GM21786 (cell line): ENCODE measurements at regions not wholly inside any gene's neighbourhood (a gene's known extent, or its start where the extent isn't known, plus 50 kb on each side); places are given as distances from the start of the nearest gene placed in this dataset.
"Not testable (repeated sequence)": the region's sequence is repeated elsewhere in the genome, so short reads cannot be mapped to it uniquely, and the experiment has no call there.

Experiments
- ATAC-seq: cut with Tn5 transposase; IDR thresholded peaks from one replicate; pipeline ENCODE4 v1.9.1; 2021; ENCODE audit not compliant: unreplicated experiment

GRCh38 chr9:62798884-62799850 is 1609.3 kb downstream of the SPATA31A7 start:
- not testable (repeated sequence) for ATAC-seq

- ATAC-seq = peak; percentile 15
Measured at GRCh38 chr9:62799851-62800371, 1610.1 kb downstream of the SPATA31A7 start.

- ATAC-seq = peak; percentile 22
Measured at GRCh38 chr9:62800451-62801371, 1610.9 kb downstream of the SPATA31A7 start.

- ATAC-seq = not testable (repeated sequence)
Measured at GRCh38 chr9:62801372-62801811, 1611.6 kb downstream of the SPATA31A7 start.

- ATAC-seq = peak; percentile 98
Measured at GRCh38 chr9:62801961-62802718, 1612.3 kb downstream of the SPATA31A7 start.

- not testable (repeated sequence) for ATAC-seq
Measured at GRCh38 chr9:62802719-62803079, 1612.9 kb downstream of the SPATA31A7 start.

GRCh38 chr9:62803099-62803498 is 1613.3 kb downstream of the SPATA31A7 start:
- ATAC-seq = not testable (repeated sequence)

- not testable (repeated sequence) for ATAC-seq
Measured at GRCh38 chr9:62804314-62804713, 1614.5 kb downstream of the SPATA31A7 start.

GRCh38 chr9:62807424-62807823 is 1617.6 kb downstream of the SPATA31A7 start:
- ATAC-seq = not testable (repeated sequence)

- ATAC-seq = not testable (repeated sequence)
Measured at GRCh38 chr9:62808081-62808480, 1618.2 kb downstream of the SPATA31A7 start.

GRCh38 chr9:62810318-62810717 is 1620.5 kb downstream of the SPATA31A7 start:
- ATAC-seq = not testable (repeated sequence)

- ATAC-seq = not testable (repeated sequence)
Measured at GRCh38 chr9:62810811-62811315, 1621.0 kb downstream of the SPATA31A7 start.

- ATAC-seq = not testable (repeated sequence)
Measured at GRCh38 chr9:62815436-62815835, 1625.6 kb downstream of the SPATA31A7 start.

GRCh38 chr9:62816331-62816730 is 1626.5 kb downstream of the SPATA31A7 start:
- ATAC-seq = not testable (repeated sequence)

- not testable (repeated sequence) for ATAC-seq
Measured at GRCh38 chr9:62817214-62817613, 1627.4 kb downstream of the SPATA31A7 start.

GRCh38 chr9:62822185-62822584 is 1632.3 kb downstream of the SPATA31A7 start:
- not testable (repeated sequence) for ATAC-seq

GRCh38 chr9:62827957-62828907 is 1638.4 kb downstream of the SPATA31A7 start:
- not testable (repeated sequence) for ATAC-seq

GRCh38 chr9:62830829-62831459 is 1641.1 kb downstream of the SPATA31A7 start:
- not testable (repeated sequence) for ATAC-seq
